ENCODE measurements at regions not wholly inside any gene's neighbourhood (a gene's known extent, or its start where the extent isn't known, plus 50 kb on each side); places are given as distances from the start of the nearest gene placed in this dataset.

DNA sequence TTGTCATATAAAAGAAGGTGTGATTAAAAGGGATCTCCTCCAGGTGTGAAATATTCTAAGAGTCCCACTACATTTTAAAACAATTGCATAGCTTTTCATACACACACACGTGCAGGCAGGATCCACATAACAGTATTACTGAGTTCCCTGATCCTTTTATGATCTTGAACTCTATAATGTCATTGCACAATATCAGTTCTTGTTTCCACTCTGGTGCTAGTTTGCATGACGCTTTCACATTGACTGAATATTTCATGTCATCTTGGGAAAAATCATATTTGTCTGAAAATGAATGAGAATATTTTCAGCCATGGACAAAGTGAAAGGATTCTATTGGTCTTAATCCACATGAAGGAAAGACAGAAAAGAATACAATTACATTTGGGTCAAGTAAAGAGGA is 703.8 kb downstream of the CDH8 start:
- intact Hi-C loops (cut with DNase I): no loop called here
- H3K4me1 ChIP-seq: no peaks in the 10 kb centered on the region
- no peaks in the 10 kb centered on the region for H3K9me3 ChIP-seq
- WGBS, 2 donors: 88 to 91% methylated on average over 2 of the region's 2 CpGs
- TF ChIP-seq CTCF (IDR thresholded peaks at IDR 0.05) (no peak), POLR2A (IDR thresholded peaks at IDR 0.05) (no peak)
- H3K36me3 ChIP-seq: no peaks in the 10 kb centered on the region
- no peak overlapping the region for H3K27ac ChIP-seq
- H3K4me3 ChIP-seq (replicated peaks in 1 of 3): no peak overlapping the region
- no peaks in the 10 kb centered on the region for H3K27me3 ChIP-seq
- DNase-seq: no peak

DNA sequence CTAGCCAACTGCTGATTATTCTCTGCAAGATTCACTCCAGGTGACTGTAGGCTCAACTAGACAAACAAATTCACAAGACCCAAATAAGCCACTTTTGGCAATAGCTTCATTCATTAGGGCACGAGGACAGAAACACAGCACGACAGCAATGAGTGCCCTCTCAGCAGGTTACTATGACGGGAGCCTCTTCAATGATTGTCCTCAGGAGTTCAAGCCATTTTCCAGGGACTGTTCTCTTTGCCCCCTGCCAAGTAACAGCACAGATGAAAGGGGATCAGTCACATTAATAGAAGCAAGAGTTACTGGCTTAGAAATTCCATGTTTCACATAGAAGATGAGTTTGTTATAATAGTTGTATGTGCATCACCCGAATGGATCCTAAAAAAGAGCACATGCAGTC is 712.2 kb downstream of the CDH8 start:
- Histone ChIP-seq H3K4me3 (replicated peaks in 1 of 3) (no peak overlapping the region), H3K36me3 (no peaks in the 10 kb centered on the region), H3K27me3 (no peaks in the 10 kb centered on the region), H3K4me1 (no peaks in the 10 kb centered on the region), H3K27ac (no peak overlapping the region), H3K9me3 (no peaks in the 10 kb centered on the region)
- intact Hi-C loops (cut with DNase I): no loop called here
- 55 to 59% methylated on average over 4 of the region's 4 CpGs for WGBS, 2 donors
- TF ChIP-seq CTCF (IDR thresholded peaks at IDR 0.05) (no peak), POLR2A (IDR thresholded peaks at IDR 0.05) (no peak)
- DNase-seq: no peak

GRCh38 chr16:61323456-61323855 is 712.8 kb downstream of the CDH8 start:
- DNase-seq: no peak
- H3K27me3 ChIP-seq: no peaks in the 10 kb centered on the region
- H3K36me3 ChIP-seq: no peaks in the 10 kb centered on the region
- H3K27ac ChIP-seq: no peak overlapping the region
- no peak overlapping the region for H3K4me3 ChIP-seq (replicated peaks in 1 of 3)
- TF ChIP-seq POLR2A (IDR thresholded peaks at IDR 0.05) (no peak), CTCF (IDR thresholded peaks at IDR 0.05) (no peak)
- intact Hi-C loops (cut with DNase I): no loop called here
- H3K4me1 ChIP-seq: no peaks in the 10 kb centered on the region
- 67 to 73% methylated on average over 6 of the region's 6 CpGs for WGBS, 2 donors
- H3K9me3 ChIP-seq: no peaks in the 10 kb centered on the region

GRCh38 chr16:61320791-61321190 is 715.4 kb downstream of the CDH8 start:
- 83 to 89% methylated on average over 1 of the region's 1 CpG for WGBS, 2 donors
- intact Hi-C loops (cut with DNase I): no loop called here
- TF ChIP-seq POLR2A (IDR thresholded peaks at IDR 0.05) (no peak), CTCF (IDR thresholded peaks at IDR 0.05) (no peak)
- H3K4me1 ChIP-seq: no peaks in the 10 kb centered on the region
- no peaks in the 10 kb centered on the region for H3K36me3 ChIP-seq
- no peak for DNase-seq
- H3K4me3 ChIP-seq (replicated peaks in 1 of 3): no peak overlapping the region
- H3K27me3 ChIP-seq: no peaks in the 10 kb centered on the region
- H3K9me3 ChIP-seq: no peaks in the 10 kb centered on the region
- H3K27ac ChIP-seq: no peak overlapping the region

DNA sequence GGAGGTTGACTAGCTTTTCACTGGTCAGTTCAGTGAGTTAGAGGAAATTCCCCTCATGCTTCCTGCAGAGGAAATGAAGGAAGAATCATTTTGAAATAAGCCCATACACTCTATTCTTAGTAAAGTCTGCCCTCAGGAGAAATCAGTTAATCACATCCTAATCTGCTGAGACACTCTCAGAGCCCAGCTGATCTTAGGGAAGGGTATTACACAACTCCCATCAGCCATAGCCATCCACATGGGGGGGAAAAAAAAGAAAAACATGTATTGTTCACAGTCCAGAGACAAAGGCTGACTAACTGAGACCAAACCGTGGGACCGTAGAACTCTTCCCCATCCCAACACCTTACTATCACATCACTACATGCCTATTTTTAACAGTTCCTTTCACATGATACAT is 722.3 kb downstream of the CDH8 start:
- H3K4me1 ChIP-seq: no peaks in the 10 kb centered on the region
- intact Hi-C loops (cut with DNase I): no loop called here
- no peak for DNase-seq
- no peak for TF ChIP-seq POLR2A (IDR thresholded peaks at IDR 0.05)
- TF ChIP-seq CTCF (IDR thresholded peaks at IDR 0.05): no peak
- H3K27me3 ChIP-seq: no peaks in the 10 kb centered on the region
- H3K36me3 ChIP-seq: no peaks in the 10 kb centered on the region
- WGBS, 2 donors: 78 to 89% methylated on average over 2 of the region's 2 CpGs
- no peak overlapping the region for H3K27ac ChIP-seq
- no peaks in the 10 kb centered on the region for H3K9me3 ChIP-seq
- no peak overlapping the region for H3K4me3 ChIP-seq (replicated peaks in 1 of 3)
